ENCODE measurements at regions not wholly inside any gene's neighbourhood (a gene's known extent, or its start where the extent isn't known, plus 50 kb on each side); places are given as distances from the start of the nearest gene placed in this dataset.

DNA sequence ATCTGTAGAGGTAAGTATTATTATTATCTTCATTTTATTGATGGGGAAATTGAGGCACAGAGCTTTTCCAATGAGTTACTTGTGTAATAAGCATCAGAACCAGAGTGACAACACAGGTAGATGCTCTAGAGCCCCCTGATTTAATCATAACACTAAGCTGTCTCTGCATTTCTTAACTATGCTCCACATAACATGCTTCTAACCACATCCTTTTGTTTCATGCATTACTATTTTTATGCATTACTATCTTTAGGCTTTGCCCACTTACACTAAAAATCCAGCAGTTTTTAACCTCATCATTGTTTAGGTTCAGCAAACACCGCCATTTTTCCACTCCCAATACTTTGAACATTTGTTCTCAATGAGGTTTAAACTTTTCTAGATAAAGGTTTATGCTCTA lies 1900.8 kb upstream of the PCDH10 start:
- TF ChIP-seq POLR2AphosphoS5 (IDR thresholded peaks at IDR 0.05; ENCODE audit: low read depth, low read length): no peak
- TF ChIP-seq POLR2A (IDR thresholded peaks at IDR 0.05; ENCODE audit: low read depth, low read length): no peak
- no peak for TF ChIP-seq SPI1 (IDR thresholded peaks at IDR 0.05; ENCODE audit: low read depth, low read length)
- no peak for TF ChIP-seq POU2F2 (IDR thresholded peaks at IDR 0.05; ENCODE audit: low read depth, low read length)

All from GM12891 (cell line).